ENCODE measurements at regions not wholly inside any gene's neighbourhood (a gene's known extent, or its start where the extent isn't known, plus 50 kb on each side); places are given as distances from the start of the nearest gene placed in this dataset.

DNA sequence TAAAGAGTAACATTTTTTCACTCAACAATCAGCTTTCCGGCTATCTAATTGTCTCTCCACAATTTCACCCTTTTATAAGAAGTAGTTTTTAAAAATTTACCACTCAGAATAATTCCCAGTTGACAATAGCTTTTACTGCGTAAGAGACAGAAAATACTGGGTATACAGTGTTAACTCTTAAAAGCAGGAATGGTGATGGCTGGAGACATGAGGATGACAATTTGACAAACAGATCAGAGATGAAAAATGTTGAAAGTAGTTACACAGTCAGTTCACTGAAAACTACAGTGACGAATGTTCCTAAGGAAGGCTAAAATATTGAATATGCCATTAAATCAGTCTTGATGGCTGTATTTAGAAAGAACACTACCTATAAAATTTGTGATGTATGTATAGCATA is 1146.8 kb upstream of the B3GALT2 start:
- TF ChIP-seq, protein P1, sequence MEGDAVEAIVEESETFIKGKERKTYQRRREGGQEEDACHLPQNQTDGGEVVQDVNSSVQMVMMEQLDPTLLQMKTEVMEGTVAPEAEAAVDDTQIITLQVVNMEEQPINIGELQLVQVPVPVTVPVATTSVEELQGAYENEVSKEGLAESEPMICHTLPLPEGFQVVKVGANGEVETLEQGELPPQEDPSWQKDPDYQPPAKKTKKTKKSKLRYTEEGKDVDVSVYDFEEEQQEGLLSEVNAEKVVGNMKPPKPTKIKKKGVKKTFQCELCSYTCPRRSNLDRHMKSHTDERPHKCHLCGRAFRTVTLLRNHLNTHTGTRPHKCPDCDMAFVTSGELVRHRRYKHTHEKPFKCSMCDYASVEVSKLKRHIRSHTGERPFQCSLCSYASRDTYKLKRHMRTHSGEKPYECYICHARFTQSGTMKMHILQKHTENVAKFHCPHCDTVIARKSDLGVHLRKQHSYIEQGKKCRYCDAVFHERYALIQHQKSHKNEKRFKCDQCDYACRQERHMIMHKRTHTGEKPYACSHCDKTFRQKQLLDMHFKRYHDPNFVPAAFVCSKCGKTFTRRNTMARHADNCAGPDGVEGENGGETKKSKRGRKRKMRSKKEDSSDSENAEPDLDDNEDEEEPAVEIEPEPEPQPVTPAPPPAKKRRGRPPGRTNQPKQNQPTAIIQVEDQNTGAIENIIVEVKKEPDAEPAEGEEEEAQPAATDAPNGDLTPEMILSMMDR (IDR thresholded peaks at IDR 0.05; ENCODE audit: insufficient read depth, low read length), result no peak
- no peak for TF ChIP-seq GABPA (IDR thresholded peaks at IDR 0.05; ENCODE audit: low read depth)

Data from HL-60 (cell line).